Ishikawa (cell line): ENCODE measurements at regions not wholly inside any gene's neighbourhood (a gene's known extent, or its start where the extent isn't known, plus 50 kb on each side); places are given as distances from the start of the nearest gene placed in this dataset.

Experiments used
- CEBPB ChIP-seq: IDR thresholded peaks from 2 replicates; pipeline ENCODE4 v1.6.1; 2012
- CREB1 ChIP-seq: IDR thresholded peaks from 2 replicates; pipeline ENCODE4 v1.6.1; 2012; ENCODE audit warnings: low read depth
- EGR1 ChIP-seq: IDR thresholded peaks from 2 replicates; pipeline ENCODE4 v1.6.1; 2012
- EP300 ChIP-seq: IDR thresholded peaks from 2 replicates; pipeline ENCODE4 v1.6.1; 2012; ENCODE audit warnings: borderline replicate concordance
- FOXM1 ChIP-seq: IDR thresholded peaks from 2 replicates; pipeline ENCODE4 v1.6.1; 2012; ENCODE audit warnings: low read depth, borderline replicate concordance
- MAX ChIP-seq: IDR thresholded peaks from 2 replicates; pipeline ENCODE4 v1.6.1; 2012
- NFIC ChIP-seq: IDR thresholded peaks from 2 replicates; pipeline ENCODE4 v1.6.1; 2012
- RAD21 ChIP-seq: IDR thresholded peaks from 2 replicates; pipeline ENCODE4 v1.6.1; 2012; ENCODE audit warnings: low read depth
- TAF1 ChIP-seq: IDR thresholded peaks from 2 replicates; pipeline ENCODE4 v1.6.1; 2012; ENCODE audit warnings: low read depth, mild to moderate bottlenecking
- TCF12 ChIP-seq: IDR thresholded peaks from 2 replicates; pipeline ENCODE4 v1.6.1; 2012; ENCODE audit warnings: low read depth
- TEAD4 ChIP-seq: IDR thresholded peaks from 2 replicates; pipeline ENCODE4 v1.6.1; 2012
- USF1 ChIP-seq: IDR thresholded peaks from 2 replicates; pipeline ENCODE4 v1.6.1; 2012
- YY1 ChIP-seq: IDR thresholded peaks from 2 replicates; pipeline ENCODE4 v1.6.1; 2012; ENCODE audit warnings: low read depth
- ZBTB7A ChIP-seq: IDR thresholded peaks from 2 replicates; pipeline ENCODE4 v1.6.1; 2012; ENCODE audit warnings: low read depth
- TF ChIP-seq, protein P1 (sequence below): IDR thresholded peaks from 2 replicates; pipeline ENCODE4 v1.6.1; 2012; ENCODE audit warnings: low read depth, mild to moderate bottlenecking

DNA sequence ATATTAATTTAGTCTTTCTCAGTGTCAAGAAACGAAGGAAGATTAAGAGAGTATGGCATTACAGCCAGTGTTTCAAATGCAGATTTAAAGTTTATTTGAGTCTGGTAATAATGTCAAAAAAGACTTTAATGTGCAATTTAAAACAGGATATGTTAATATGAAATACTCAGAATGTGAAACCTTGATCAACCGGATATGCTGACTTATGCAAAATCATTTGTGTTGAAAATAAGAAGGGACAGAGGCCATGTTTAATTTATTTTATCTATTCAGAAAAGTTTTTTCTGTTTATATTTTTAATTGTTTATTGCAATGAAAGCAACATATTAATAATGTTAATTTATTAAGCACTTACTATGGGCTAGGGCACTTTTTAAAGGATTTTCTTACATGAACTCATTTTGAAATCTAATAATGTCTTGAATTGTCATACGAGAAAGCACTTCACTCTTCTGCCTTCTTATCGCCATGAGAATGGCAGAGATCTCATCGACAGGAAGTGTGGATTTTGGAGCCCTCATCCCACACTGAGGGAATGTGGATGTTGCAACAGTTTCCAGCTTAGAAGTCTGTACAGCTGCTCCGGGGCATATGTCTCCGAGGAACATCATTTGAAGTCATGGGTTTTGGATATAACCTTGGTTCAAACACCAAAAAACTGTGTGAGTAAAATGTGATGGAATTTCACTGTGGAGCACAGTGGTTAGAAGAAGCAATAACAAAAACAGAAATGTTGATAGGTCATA, 1410.4 kb downstream of the EPHA7 start:
- TF ChIP-seq EP300 (no peak), ZBTB7A (no peak), TCF12 (no peak), NFIC (no peak), CEBPB (no peak), TAF1 (no peak), FOXM1 (no peak), YY1 (no peak), MAX (no peak), USF1 (no peak), CREB1 (no peak), TEAD4 (no peak), RAD21 (no peak), EGR1 (no peak)
- TF ChIP-seq, protein P1, sequence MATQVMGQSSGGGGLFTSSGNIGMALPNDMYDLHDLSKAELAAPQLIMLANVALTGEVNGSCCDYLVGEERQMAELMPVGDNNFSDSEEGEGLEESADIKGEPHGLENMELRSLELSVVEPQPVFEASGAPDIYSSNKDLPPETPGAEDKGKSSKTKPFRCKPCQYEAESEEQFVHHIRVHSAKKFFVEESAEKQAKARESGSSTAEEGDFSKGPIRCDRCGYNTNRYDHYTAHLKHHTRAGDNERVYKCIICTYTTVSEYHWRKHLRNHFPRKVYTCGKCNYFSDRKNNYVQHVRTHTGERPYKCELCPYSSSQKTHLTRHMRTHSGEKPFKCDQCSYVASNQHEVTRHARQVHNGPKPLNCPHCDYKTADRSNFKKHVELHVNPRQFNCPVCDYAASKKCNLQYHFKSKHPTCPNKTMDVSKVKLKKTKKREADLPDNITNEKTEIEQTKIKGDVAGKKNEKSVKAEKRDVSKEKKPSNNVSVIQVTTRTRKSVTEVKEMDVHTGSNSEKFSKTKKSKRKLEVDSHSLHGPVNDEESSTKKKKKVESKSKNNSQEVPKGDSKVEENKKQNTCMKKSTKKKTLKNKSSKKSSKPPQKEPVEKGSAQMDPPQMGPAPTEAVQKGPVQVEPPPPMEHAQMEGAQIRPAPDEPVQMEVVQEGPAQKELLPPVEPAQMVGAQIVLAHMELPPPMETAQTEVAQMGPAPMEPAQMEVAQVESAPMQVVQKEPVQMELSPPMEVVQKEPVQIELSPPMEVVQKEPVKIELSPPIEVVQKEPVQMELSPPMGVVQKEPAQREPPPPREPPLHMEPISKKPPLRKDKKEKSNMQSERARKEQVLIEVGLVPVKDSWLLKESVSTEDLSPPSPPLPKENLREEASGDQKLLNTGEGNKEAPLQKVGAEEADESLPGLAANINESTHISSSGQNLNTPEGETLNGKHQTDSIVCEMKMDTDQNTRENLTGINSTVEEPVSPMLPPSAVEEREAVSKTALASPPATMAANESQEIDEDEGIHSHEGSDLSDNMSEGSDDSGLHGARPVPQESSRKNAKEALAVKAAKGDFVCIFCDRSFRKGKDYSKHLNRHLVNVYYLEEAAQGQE: no peak

GRCh38 chr6:92000112-92000511, 1413.2 kb upstream of the MAP3K7 start:
- no peak for TF ChIP-seq YY1
- no peak for TF ChIP-seq ZBTB7A
- no peak for TF ChIP-seq EGR1
- TF ChIP-seq USF1: no peak
- no peak for TF ChIP-seq EP300
- TF ChIP-seq TCF12: no peak
- TF ChIP-seq TAF1: no peak
- TF ChIP-seq RAD21: no peak
- no peak for TF ChIP-seq TEAD4
- no peak for TF ChIP-seq CEBPB
- no peak for TF ChIP-seq NFIC
- TF ChIP-seq FOXM1: no peak
- no peak for TF ChIP-seq MAX

DNA sequence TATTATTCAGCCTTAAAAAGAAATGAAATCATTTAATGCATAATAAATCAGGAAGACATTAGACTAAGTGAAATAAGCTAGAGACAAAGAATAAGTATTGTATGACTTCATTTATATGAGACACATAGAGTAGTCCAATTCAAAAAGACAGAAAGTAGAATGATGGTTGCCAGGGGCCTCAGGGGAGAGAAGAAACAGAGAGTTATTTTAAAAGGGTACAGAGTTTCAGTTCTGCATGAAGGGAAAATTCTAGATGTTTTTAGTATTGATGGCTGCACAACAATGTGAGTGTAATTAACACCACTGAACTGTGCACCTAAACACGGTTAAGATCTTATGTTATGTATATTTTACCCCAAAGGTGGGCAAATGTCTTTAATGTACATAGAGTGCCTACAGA, 1407.9 kb upstream of the MAP3K7 start:
- TF ChIP-seq, protein P1: no peak
- TF ChIP-seq EGR1 (no peak), CEBPB (no peak), NFIC (no peak), MAX (no peak), ZBTB7A (no peak), FOXM1 (no peak), USF1 (no peak), TAF1 (no peak), YY1 (no peak), EP300 (no peak), TCF12 (no peak), TEAD4 (no peak), CREB1 (no peak), RAD21 (no peak)

- TF ChIP-seq, protein P1: no peak
- TF ChIP-seq CREB1 (no peak), MAX (no peak), TAF1 (no peak), CEBPB (no peak), EGR1 (no peak), RAD21 (no peak), FOXM1 (no peak), EP300 (no peak), ZBTB7A (no peak), USF1 (no peak), NFIC (no peak), TCF12 (no peak), TEAD4 (no peak), YY1 (no peak)
Observed at GRCh38 chr6:91982559-91982958, 1395.7 kb upstream of the MAP3K7 start.
